Endothelial cell of umbilical vein (primary cell): ENCODE measurements at regions not wholly inside any gene's neighbourhood (a gene's known extent, or its start where the extent isn't known, plus 50 kb on each side); places are given as distances from the start of the nearest gene placed in this dataset.

Experiments
- BruUV-seq: library from RNA; stranded (reverse); fragments of 400-500 nt; replicated peaks from 2 replicates; lab custom pipeline; 2021; lab: Mats Ljungman, UMichigan
- CTCF ChIA-PET: fragments of 300-600, 350-600 bp; sonication (Branson Sonifier 250); formaldehyde crosslinking; loops from one replicate; lab custom pipeline; 2021; ENCODE audit warnings: antibody characterized with exemption, inconsistent platforms; lab: Charles Lee
- POLR2A ChIA-PET: fragments of 300-600, 350-600 bp; sonication (Branson Sonifier 250); formaldehyde crosslinking; loops from one replicate; lab custom pipeline; 2021; ENCODE audit warnings: antibody characterized with exemption, inconsistent platforms; lab: Charles Lee
- DNase-seq: peaks from one replicate; pipeline ENCODE4 v3.0.0-alpha.2; 2011; ENCODE audit warnings: low read depth, low spot score
- FAIRE-seq: peaks from 2 replicates; lab custom pipeline; 2011; peaks lifted over from hg19 to GRCh38; lab: Jason Lieb, UNC
- H2AFZ ChIP-seq: 2 replicates; pipeline ENCODE4 v1.6.0; 2012; ENCODE audit warnings: low read depth, low read length, control low read depth, inconsistent platforms
- H3K27ac ChIP-seq: 2 replicates; pipeline ENCODE4 v1.5.1; 2011; ENCODE audit warnings: low read depth, mild to moderate bottlenecking, control low read depth, low read length, moderate library complexity; ENCODE audit not compliant: insufficient read depth
- H3K27me3 ChIP-seq, 2 experiments: 2 replicates each; pipeline versions ENCODE4 v1.6.0 to v1.6.1; 2011; ENCODE audit warnings: low read length in 2 of 2, mixed read lengths in 1 of 2; ENCODE audit not compliant: control insufficient read depth in 2 of 2, insufficient read depth in 2 of 2
- H3K36me3 ChIP-seq, 2 experiments: 2 replicates in 1 of 2; 3 replicates in 1 of 2; pipeline ENCODE4 v1.5.1; 2011; ENCODE audit warnings: low read length in 2 of 2, mild to moderate bottlenecking in 1 of 2, moderate library complexity in 1 of 2; ENCODE audit not compliant: control insufficient read depth in 2 of 2, insufficient read depth in 2 of 2; ENCODE audit errors: extremely low read depth in 1 of 2
- H3K4me1 ChIP-seq: 3 replicates; pipeline ENCODE4 v1.5.1; 2011; ENCODE audit warnings: mild to moderate bottlenecking, low read length; ENCODE audit not compliant: control insufficient read depth, insufficient read depth; ENCODE audit errors: extremely low read depth
- H3K4me2 ChIP-seq: 2 replicates; pipeline ENCODE4 v1.6.1; 2011; ENCODE audit warnings: low read length, control low read depth, mixed read lengths; ENCODE audit not compliant: insufficient read depth
- H3K4me3 ChIP-seq, 3 experiments: fragments of 200-600 bp in 1 of 3; sonication (generic), shearing (Covaris generic) in 1 of 3; replicated peaks in 1 of 3; 2 replicates each; pipeline ENCODE4 v1.5.1; 2011 to 2016; ENCODE audit warnings: control low read depth in 3 of 3, low read length in 3 of 3, mild to moderate bottlenecking in 2 of 3, inconsistent platforms in 1 of 3, low read depth in 1 of 3, moderate library complexity in 1 of 3; ENCODE audit not compliant: insufficient read depth in 1 of 3
- H3K79me2 ChIP-seq: 2 replicates; pipeline ENCODE4 v1.6.0; 2012; ENCODE audit warnings: low read length, inconsistent platforms; ENCODE audit not compliant: control insufficient read depth, insufficient read depth
- H3K9ac ChIP-seq: replicated peaks from 2 replicates; pipeline ENCODE3; 2011; ENCODE audit warnings: low read length, control low read depth; ENCODE audit not compliant: insufficient read depth; ENCODE audit errors: extremely low read depth
- H3K9me1 ChIP-seq: replicated peaks from 3 replicates; pipeline ENCODE4 v1.6.0; 2011; ENCODE audit warnings: mild to moderate bottlenecking, low read length; ENCODE audit not compliant: control insufficient read depth, insufficient read depth; ENCODE audit errors: extremely low read depth
- H3K9me3 ChIP-seq: replicated peaks from 2 replicates; pipeline ENCODE4 v1.5.1; 2012; ENCODE audit warnings: low read length, inconsistent platforms; ENCODE audit not compliant: control insufficient read depth, insufficient read depth
- H4K20me1 ChIP-seq: replicated peaks from 2 replicates; pipeline ENCODE3; 2011; ENCODE audit warnings: mild to moderate bottlenecking, low read length; ENCODE audit not compliant: control insufficient read depth, insufficient read depth; ENCODE audit errors: extremely low read depth
- EZH2 ChIP-seq: IDR thresholded peaks from 2 replicates; pipeline ENCODE4 v1.6.1; 2012; ENCODE audit warnings: borderline replicate concordance, low read depth, mild to moderate bottlenecking, moderate library complexity, low read length, inconsistent platforms; ENCODE audit not compliant: severe bottlenecking
- FOS ChIP-seq: IDR thresholded peaks from 2 replicates; pipeline ENCODE4 v1.6.1; 2011; ENCODE audit warnings: mild to moderate bottlenecking, low read length, moderate library complexity, borderline replicate concordance; ENCODE audit not compliant: insufficient read depth
- GATA2 ChIP-seq: IDR thresholded peaks from 2 replicates; pipeline ENCODE4 v1.7.0; 2011; ENCODE audit warnings: low read depth, mild to moderate bottlenecking, moderate library complexity, mixed read lengths, low read length; ENCODE audit not compliant: insufficient read length, insufficient read depth
- JUN ChIP-seq: IDR thresholded peaks from 2 replicates; pipeline ENCODE4 v1.6.1; 2011; ENCODE audit warnings: borderline replicate concordance, low read depth; ENCODE audit not compliant: insufficient read length, insufficient read depth
- MYC ChIP-seq: IDR thresholded peaks from one replicate; pipeline ENCODE4 v1.6.1; 2011; ENCODE audit warnings: mild to moderate bottlenecking, low read depth, low read length
- POLR2A ChIP-seq: IDR thresholded peaks from 2 replicates; pipeline ENCODE4 v1.6.1; 2012; ENCODE audit warnings: low read depth, mild to moderate bottlenecking, control low read depth, low read length
- POLR2AphosphoS5 ChIP-seq: IDR thresholded peaks from 2 replicates; pipeline ENCODE4 v1.6.1; 2012; ENCODE audit warnings: low read depth, mild to moderate bottlenecking, control low read depth, low read length, moderate library complexity; ENCODE audit not compliant: insufficient read depth
- dilution Hi-C: fragments of 300-500 bp; cut with MboI; formaldehyde crosslinking; loops from one replicate; pipeline ENCODE4 v1.15.0; 2019; ENCODE audit warnings: low sequenced_read_pairs; ENCODE audit not compliant: extremely low pct_ligation_motif_present
- intact Hi-C: fragments of 100-400 bp; cut with micrococcal nuclease; formaldehyde crosslinking; loops from one replicate; pipeline ENCODE4 v1.10.0; 2022
- TF ChIP-seq, protein P1 (sequence below), 2 donors: IDR thresholded peaks; 1 replicate in 1 of 2; 2 replicates in 1 of 2; pipeline ENCODE4 v1.5.1; 2011; ENCODE audit warnings: low read length in 2 of 2, mild to moderate bottlenecking in 2 of 2, moderate library complexity in 2 of 2, control low read depth in 1 of 2, inconsistent platforms in 1 of 2, low read depth in 1 of 2; ENCODE audit not compliant: insufficient read depth in 1 of 2; ENCODE audit errors: extremely low read depth in 1 of 2
- TF ChIP-seq, protein P2 (sequence below): IDR thresholded peaks from 2 replicates; pipeline ENCODE4 v1.6.1; 2011; ENCODE audit not compliant: insufficient read depth, insufficient read length

DNA sequence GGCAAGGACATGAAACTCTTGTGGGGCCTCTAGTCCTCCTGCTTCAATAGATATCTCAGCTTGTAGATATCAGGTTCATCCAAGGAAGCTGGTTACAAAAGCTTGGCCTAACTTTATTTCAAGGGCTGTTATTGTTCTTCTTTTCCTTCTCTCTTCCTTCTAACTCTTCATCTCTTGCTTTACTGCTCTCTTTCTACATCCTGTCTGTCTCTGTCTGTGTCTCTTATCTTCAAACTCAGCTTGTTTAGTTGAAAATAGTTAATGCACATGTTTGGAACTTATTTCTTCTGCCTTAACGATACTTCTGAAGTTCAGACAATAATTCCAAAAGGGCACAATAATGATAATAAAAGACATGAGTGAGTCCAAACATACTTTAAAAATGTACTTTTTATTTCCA, 393.9 kb downstream of the NXPH1 start:
- H3K4me2 ChIP-seq = no peak overlapping the region
- no peaks in the 10 kb centered on the region for H3K27me3 ChIP-seq
- ChIA-PET CTCF (no interaction called here), POLR2A (no interaction called here)
- H3K27ac ChIP-seq = no peak overlapping the region
- DNase-seq = no peak
- no peak overlapping the region for H3K9ac ChIP-seq
- intact Hi-C loops = no loop called here
- H3K4me3 ChIP-seq = no peak overlapping the region
- no TSS peak for BruUV-seq
- no peaks in the 10 kb centered on the region for H3K9me1 ChIP-seq
- TF ChIP-seq POLR2AphosphoS5 = no peak
- no peak for TF ChIP-seq MYC
- TF ChIP-seq, protein P1, sequence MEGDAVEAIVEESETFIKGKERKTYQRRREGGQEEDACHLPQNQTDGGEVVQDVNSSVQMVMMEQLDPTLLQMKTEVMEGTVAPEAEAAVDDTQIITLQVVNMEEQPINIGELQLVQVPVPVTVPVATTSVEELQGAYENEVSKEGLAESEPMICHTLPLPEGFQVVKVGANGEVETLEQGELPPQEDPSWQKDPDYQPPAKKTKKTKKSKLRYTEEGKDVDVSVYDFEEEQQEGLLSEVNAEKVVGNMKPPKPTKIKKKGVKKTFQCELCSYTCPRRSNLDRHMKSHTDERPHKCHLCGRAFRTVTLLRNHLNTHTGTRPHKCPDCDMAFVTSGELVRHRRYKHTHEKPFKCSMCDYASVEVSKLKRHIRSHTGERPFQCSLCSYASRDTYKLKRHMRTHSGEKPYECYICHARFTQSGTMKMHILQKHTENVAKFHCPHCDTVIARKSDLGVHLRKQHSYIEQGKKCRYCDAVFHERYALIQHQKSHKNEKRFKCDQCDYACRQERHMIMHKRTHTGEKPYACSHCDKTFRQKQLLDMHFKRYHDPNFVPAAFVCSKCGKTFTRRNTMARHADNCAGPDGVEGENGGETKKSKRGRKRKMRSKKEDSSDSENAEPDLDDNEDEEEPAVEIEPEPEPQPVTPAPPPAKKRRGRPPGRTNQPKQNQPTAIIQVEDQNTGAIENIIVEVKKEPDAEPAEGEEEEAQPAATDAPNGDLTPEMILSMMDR (IDR thresholded peaks at IDR 0.05; ENCODE audit: extremely low read depth in 1 of 2, insufficient read depth in 1 of 2, low read depth in 1 of 2, low read length in 2 of 2) = no peak
- TF ChIP-seq GATA2 = no peak
- TF ChIP-seq, protein P2, sequence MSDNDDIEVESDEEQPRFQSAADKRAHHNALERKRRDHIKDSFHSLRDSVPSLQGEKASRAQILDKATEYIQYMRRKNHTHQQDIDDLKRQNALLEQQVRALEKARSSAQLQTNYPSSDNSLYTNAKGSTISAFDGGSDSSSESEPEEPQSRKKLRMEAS = no peak
- no peak for TF ChIP-seq EZH2
- TF ChIP-seq JUN = no peak
- TF ChIP-seq FOS = no peak
- TF ChIP-seq POLR2A = no peak
- dilution Hi-C loops = no loop called here
- H3K79me2 ChIP-seq = no peaks in the 10 kb centered on the region
- no peak for FAIRE-seq
- no peaks in the 10 kb centered on the region for H3K9me3 ChIP-seq
- H3K4me1 ChIP-seq = no peaks in the 10 kb centered on the region
- H4K20me1 ChIP-seq = no peaks in the 10 kb centered on the region
- no peak overlapping the region for H2AFZ ChIP-seq
- H3K36me3 ChIP-seq = no peaks in the 10 kb centered on the region
